NCI-H446 treated with DMSO at 0.1 percent for 48 hours (cell line): ENCODE measurements at regions not wholly inside any gene's neighbourhood (a gene's known extent, or its start where the extent isn't known, plus 50 kb on each side); places are given as distances from the start of the nearest gene placed in this dataset.
"Not testable (repeated sequence)": the region's sequence is repeated elsewhere in the genome, so short reads cannot be mapped to it uniquely, and the experiment has no call there.

Experiments
- DNase-seq: peaks from one replicate; lab custom pipeline; 2025; lab: John Stamatoyannopoulos, UW

DNA sequence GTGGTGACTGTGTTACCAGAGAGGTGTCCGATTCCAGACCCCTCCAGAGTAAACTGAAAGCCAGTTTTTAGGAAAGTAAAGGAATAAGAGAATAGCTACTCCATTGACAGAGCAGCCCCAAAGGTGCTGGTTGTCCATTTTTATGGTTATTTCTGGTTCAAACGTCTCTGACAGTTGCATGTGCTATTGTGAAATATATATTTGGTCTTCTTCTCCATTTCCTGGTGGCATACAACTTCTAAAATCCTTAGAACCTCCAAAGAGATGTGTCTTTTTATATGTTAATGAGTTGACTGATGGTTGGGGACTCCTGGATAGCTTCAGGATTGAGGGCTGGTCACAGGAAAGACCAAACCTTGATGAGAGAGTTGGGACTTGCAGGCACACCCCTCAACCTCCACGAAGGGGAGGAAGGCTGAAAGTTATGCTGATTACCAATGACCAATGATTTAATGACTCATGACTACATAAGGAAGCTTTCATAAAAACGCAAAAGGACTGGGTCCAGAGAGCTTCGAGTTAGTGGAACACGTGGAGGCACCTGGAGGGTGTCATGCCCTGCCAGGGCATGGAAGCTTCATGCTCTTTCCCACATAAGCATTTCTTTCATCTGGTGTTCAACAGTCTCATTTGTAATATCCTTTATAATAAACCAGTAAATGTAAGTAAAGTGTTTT, 100.7 kb downstream of the SLC16A1 start:
- no peak for DNase-seq

DNA sequence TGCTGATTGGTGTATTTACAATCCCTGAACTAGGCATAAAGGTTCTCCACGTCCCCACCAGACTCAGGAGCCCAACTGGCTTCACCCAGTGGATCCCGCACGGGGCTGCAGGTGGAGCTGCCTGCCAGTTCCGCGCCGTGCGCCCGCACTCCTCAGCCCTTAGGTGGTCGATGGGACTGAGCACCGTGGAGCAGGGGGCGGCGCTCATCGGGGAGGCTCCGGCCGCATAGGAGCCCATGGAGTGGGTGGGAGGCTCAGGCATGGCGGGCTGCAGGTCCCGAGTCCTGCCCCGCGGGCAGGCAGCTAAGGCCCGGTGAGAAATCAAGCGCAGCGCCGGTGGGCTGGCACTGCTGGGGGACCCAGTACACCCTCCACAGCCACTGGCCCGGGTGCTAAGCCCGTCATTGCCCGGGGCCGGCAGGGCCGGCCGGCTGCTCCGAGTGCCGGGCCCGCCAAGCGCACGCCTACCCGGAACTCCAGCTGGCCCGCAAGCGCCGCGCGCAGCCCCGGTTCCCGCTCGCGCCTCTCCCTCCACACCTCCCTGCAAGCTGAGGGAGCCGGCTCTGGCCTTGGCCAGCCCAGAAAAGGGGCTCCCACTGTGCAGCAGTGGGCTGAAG, 101.5 kb downstream of the SLC16A1 start:
- not testable (repeated sequence) for DNase-seq

DNA sequence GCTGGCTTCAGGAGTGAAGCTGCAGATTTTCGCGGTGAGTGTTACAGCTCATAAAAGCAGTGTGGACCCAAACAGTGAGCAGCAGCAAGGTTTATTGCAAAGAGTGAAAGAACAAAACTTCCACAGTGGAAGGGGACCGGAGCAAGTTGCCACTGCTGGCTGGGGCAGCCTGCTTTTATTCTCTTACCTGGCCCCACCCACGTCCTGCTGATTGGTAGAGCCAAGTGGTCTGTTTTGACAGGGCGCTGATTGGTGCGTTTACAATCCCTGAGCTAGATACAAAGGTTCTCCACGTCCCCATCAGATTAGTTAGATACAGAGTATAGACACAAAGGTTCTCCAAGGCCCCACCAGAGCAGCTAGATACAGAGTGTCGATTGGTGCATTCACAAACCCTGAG, 102.1 kb downstream of the SLC16A1 start:
- DNase-seq = not testable (repeated sequence)

DNA sequence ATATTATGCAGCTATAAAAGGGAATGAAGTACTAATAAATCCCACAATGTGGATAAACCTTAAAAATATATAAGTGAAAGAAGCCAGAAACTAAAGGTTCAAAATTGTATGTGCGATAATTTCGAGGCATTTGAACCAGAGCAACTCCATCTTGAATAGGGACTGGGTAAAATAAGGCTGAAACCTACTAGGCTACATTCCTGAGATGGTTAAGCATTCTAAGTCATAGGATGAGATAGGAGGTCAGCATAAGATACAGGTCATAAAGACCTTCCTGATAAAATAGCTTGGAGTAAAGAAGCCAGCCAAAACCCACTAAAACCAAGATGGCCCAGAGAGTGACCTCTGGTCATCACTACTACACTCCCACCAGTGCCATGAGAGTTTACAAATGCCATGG, 103.1 kb downstream of the SLC16A1 start:
- no peak for DNase-seq

DNA sequence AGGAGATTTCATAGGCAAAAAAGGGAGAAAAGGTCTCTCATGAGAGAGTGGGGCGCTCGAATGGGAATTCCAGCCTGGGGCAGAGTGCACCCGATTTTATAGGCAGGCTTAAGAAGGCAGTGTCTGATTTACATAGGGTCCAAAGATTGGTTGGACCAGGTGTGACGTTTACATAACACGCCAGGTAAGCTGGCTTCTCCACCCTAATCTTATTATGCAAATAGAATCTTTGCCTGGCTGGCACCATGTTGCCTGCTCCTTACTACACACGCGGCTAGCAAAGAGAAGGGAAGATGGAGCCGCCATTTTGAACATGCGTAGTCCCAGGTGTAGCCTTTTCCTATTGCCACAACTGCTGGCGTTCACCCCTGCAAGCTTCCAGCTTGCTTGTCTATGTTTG, 103.7 kb downstream of the SLC16A1 start:
- DNase-seq = no peak

GRCh38 chr1:112850034-112850757, 105.8 kb downstream of the SLC16A1 start:
- no peak for DNase-seq

GRCh38 chr1:112849425-112850033, 106.5 kb downstream of the SLC16A1 start:
- DNase-seq = peak; percentile 50

DNA sequence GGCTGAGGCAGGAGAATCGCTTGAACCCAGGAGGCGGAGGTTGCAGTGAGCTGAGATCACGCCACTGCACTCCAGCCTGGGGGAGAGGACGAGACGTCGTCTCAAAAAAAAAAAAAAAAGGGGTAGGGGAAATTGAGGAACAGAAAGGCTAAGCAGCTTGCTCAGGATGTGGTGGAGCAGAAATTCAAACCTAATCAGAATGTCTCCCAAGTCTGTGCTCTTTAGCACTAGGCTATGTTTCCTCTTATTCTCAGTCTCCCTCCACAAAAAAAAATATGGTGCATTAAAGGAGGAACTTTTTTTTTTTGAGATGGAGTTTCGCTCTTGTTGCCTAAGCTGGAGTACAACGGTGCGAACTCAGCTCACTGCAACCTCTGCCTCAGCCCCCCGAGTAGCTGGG, 114.2 kb downstream of the SLC16A1 start:
- no peak for DNase-seq

DNA sequence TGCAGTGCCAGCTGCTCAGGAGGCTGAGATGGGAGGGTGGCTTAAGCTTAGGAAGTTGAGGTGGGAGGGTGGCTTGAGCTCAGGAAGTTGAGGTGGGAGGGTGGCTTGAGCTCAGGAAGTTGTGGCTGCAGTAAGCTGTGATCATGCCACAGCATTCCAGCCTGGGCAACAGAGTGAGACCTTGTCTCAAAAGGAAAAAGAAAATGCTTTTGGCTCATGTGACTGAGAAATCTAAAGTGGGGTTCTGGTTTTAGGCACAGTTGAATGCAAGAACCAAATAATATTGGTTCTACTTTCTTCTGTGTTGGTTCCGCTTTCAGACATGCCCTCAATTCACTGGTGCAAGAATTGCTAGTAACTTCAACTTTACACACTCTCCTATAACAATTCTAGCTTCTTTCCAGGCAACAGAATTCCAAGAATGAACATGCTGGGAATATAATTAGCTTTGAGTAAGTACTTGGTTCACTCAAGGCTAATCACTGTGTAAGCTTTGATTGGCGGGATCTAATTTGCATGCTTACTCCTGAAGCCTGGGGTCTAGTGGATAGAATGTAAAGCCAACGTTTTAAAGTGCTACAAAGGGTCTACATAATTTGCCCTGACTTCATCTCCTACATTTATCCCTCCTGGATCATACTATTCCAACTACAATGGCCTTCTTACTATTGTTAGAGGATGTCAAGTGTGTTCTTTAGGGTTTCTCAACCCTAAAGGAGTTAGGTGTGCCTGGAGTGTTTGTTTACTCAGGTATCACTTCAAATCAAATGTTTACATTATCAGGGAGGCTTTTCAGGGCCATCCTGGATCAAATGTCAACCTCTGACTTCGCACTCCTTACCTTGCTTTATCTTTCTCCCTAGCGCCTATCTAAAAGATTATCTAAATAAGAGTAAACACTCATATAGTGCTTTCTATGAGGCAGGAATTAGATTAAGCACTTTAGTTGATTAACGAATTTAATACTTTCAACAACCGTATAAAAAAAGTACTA, 115.1 kb downstream of the SLC16A1 start:
- DNase-seq = no peak

DNA sequence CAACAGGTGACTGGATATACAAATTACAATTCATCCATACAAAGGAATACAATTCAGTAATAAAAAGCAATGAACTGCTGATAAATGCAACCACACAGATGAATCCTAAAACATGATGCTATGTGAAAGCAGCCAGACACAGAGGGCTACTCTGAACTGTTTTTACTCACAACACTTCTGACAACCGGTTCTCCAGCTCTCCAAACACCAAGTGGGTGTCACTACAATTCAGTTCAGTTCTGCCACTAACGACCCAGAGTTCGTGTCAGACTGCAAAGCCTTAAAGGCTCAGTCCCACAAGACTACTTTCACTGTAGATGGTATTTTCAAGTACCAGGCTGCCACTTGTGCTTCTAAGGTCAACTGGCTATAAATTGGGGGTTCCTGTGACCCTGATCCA, 119.4 kb downstream of the SLC16A1 start:
- DNase-seq = no peak

- no peak for DNase-seq
These were observed 118.7 kb upstream of the PPM1J start for GRCh38 chr1:112833806-112834205.

DNA sequence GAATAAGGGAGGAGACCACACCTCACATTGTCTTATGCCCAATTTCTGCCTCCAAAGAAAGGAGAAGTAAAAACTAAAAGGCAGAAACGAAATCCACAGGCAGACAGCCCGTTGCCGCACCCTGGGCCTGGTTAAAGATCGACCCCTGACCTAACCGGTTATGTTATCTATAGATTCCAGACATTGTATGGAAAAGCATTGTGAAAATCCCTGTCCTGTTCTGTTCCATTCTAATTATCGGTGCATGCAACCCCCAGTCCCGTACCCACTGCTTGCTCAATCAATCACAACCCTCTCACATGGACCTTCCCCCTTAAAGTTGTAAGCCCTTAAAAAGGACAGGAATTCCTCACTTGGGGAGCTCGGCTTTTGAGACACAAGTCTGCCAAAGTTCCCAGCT, 117.1 kb upstream of the PPM1J start:
- DNase-seq = not testable (repeated sequence)

- DNase-seq = not testable (repeated sequence)
These were observed 114.6 kb upstream of the PPM1J start for GRCh38 chr1:112829691-112830090.

GRCh38 chr1:112828716-112829115, 113.6 kb upstream of the PPM1J start:
- DNase-seq = no peak

- not testable (repeated sequence) for DNase-seq
These were observed 112.3 kb upstream of the PPM1J start for GRCh38 chr1:112827391-112827790.

DNA sequence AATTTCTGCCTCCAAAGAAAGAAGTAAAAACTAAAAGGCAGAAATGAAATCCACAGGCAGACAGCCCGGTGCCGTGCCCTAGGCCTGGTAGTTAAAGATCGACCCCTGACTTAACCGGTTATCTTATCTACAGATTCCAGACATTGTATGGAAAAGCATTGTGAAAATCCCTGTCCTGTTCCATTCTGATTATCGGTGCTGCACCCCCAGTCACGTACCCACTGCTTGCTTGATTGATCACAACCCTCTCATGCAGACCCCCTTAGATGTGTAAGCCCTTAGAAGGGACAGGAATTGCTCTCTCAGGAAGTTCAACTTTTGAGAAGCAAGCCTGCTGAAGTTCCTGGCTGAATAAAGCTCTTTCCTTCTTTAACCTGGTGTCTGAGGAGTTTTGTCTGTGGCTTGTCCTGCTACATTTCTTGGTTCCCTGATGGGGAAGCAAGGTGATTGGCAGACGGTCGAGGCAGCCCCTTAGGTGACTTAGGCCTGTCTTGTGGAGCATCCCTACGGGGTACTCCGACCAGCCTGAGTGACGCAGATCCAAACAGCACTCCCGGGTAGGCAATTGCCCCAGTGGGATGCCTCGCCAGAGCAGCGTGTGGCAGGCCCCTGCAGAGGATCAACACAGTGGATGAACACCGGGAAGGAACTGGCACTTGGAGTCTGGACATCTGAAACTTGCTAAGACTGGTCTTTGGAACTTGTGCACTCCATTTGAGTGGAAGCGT, 111.2 kb upstream of the PPM1J start:
- DNase-seq = no peak

- DNase-seq = not testable (repeated sequence)
These were observed 110.6 kb upstream of the PPM1J start for GRCh38 chr1:112825563-112826216.

GRCh38 chr1:112825075-112825474, 109.9 kb upstream of the PPM1J start:
- DNase-seq = not testable (repeated sequence)

GRCh38 chr1:112821307-112822063, 106.4 kb upstream of the PPM1J start:
- not testable (repeated sequence) for DNase-seq
